ENCODE measurements at regions not wholly inside any gene's neighbourhood (a gene's known extent, or its start where the extent isn't known, plus 50 kb on each side); places are given as distances from the start of the nearest gene placed in this dataset.

DNA sequence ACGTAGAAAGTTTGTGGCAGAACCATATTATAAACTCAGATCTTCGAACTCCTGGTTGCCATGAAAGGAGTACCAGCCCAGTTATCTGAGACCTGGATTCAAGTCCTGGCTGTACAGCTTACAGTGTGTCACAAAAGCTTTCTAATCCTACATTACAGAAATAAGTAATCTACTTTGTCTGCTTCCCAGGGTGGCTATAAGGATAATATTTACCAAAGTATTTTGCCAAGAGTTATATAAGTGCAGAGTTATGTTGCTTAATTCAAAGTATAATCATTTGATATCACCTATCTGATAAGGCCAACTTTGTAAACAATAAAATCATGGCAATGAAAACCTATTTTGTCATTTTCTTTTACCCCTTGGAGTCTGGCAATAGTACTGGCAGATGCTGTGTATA lies 381.6 kb downstream of the NDFIP2 start:
- TF ChIP-seq, protein P1, sequence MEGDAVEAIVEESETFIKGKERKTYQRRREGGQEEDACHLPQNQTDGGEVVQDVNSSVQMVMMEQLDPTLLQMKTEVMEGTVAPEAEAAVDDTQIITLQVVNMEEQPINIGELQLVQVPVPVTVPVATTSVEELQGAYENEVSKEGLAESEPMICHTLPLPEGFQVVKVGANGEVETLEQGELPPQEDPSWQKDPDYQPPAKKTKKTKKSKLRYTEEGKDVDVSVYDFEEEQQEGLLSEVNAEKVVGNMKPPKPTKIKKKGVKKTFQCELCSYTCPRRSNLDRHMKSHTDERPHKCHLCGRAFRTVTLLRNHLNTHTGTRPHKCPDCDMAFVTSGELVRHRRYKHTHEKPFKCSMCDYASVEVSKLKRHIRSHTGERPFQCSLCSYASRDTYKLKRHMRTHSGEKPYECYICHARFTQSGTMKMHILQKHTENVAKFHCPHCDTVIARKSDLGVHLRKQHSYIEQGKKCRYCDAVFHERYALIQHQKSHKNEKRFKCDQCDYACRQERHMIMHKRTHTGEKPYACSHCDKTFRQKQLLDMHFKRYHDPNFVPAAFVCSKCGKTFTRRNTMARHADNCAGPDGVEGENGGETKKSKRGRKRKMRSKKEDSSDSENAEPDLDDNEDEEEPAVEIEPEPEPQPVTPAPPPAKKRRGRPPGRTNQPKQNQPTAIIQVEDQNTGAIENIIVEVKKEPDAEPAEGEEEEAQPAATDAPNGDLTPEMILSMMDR (IDR thresholded peaks at IDR 0.05) = no peak
- no peak for TF ChIP-seq POLR2AphosphoS5 (IDR thresholded peaks at IDR 0.05)

Measured in gastroesophageal sphincter (tissue), 3 donors.